GM23248 (cell line): ENCODE measurements at regions not wholly inside any gene's neighbourhood (a gene's known extent, or its start where the extent isn't known, plus 50 kb on each side); places are given as distances from the start of the nearest gene placed in this dataset.

Experiments
- EZH2 ChIP-seq: fragments of 200-600 bp; sonication (generic); IDR thresholded peaks from 2 replicates; pipeline ENCODE4 v1.6.1; 2018; ENCODE audit warnings: antibody characterized with exemption, mild to moderate bottlenecking; ENCODE audit not compliant: insufficient read depth, poor library complexity, severe bottlenecking
- EZH2phosphoT487 ChIP-seq: fragments of 200-600 bp; sonication (generic); IDR thresholded peaks from 2 replicates; pipeline ENCODE4 v1.6.1; 2018; ENCODE audit warnings: antibody characterized with exemption, moderate library complexity, mild to moderate bottlenecking, low read depth; ENCODE audit not compliant: insufficient read depth

DNA sequence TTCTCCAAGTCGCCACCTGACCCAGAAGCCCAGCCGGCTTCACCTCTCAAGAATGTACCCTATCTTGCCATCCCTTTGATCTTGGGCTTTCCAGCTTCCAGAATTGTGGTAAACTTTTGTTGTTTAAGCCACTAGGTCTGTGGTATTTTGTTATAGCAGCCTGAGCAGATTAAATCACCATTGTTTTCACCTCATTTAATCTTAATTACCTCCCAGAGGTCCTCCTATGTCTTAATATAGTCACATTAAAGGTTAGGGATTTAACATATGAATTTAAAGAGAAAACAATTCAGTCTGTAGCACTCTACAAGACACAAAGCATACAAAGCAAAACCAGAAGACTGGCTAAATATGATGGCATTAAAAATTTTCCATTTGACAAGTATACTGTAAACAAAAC is 123.4 kb upstream of the CADM2 start:
- no peak for TF ChIP-seq EZH2phosphoT487
- TF ChIP-seq EZH2 = no peak
